Testis (tissue), 2 donors: ENCODE measurements at regions not wholly inside any gene's neighbourhood (a gene's known extent, or its start where the extent isn't known, plus 50 kb on each side); places are given as distances from the start of the nearest gene placed in this dataset.

ENCODE experiments used
- CTCF ChIP-seq, 3 experiments: fragments of 450-650 bp in 2 of 3; fragments of 200-600 bp in 1 of 3; sonication (generic) in 1 of 3; IDR thresholded peaks; one replicate each; pipeline ENCODE4 v1.5.1; 2016 to 2019; ENCODE audit warnings: antibody characterized with exemption in 3 of 3, mild to moderate bottlenecking in 2 of 3, moderate library complexity in 1 of 3
- POLR2A ChIP-seq: fragments of 450-650 bp; IDR thresholded peaks from one replicate; pipeline ENCODE4 v1.6.1; 2017; ENCODE audit warnings: antibody characterized with exemption, mild to moderate bottlenecking, moderate library complexity

- no peak for TF ChIP-seq CTCF (IDR thresholded peaks at IDR 0.05)
- TF ChIP-seq POLR2A = no peak
Observed at GRCh38 chr14:71247106-71247505, 339.8 kb downstream of the PCNX1 start.
